Right renal cortex interstitium (tissue), 3 donors: ENCODE measurements at regions not wholly inside any gene's neighbourhood (a gene's known extent, or its start where the extent isn't known, plus 50 kb on each side); places are given as distances from the start of the nearest gene placed in this dataset.
A peak's percentile ranks its signal among the peaks of the same experiment; 100 is the strongest.

Source experiments
- DNase-seq, 3 donors: peaks; one replicate each; pipeline ENCODE4 v3.0.0-alpha.2; 2013; ENCODE audit warnings: low read depth in 3 of 3, low spot score in 2 of 3

- DNase-seq: no peak
Measured at GRCh38 chr6:91142154-91142553, 555.3 kb upstream of the MAP3K7 start.

GRCh38 chr6:91141346-91141745, 554.5 kb upstream of the MAP3K7 start:
- no peak for DNase-seq

- no peak for DNase-seq
Measured at GRCh38 chr6:91140449-91140848, 553.6 kb upstream of the MAP3K7 start.

GRCh38 chr6:91137286-91137685, 550.4 kb upstream of the MAP3K7 start:
- DNase-seq: no peak

- DNase-seq: no peak
Measured at GRCh38 chr6:91135406-91136103, 548.7 kb upstream of the MAP3K7 start.

- DNase-seq: no peak
Measured at GRCh38 chr6:91132461-91132860, 545.6 kb upstream of the MAP3K7 start.

GRCh38 chr6:91130126-91130525, 543.3 kb upstream of the MAP3K7 start:
- DNase-seq: no peak

- no peak for DNase-seq
Measured at GRCh38 chr6:91127752-91128151, 540.9 kb upstream of the MAP3K7 start.

- DNase-seq: no peak
Measured at GRCh38 chr6:91126876-91127275, 540.0 kb upstream of the MAP3K7 start.

- no peak for DNase-seq
Measured at GRCh38 chr6:91117550-91117949, 530.7 kb upstream of the MAP3K7 start.

GRCh38 chr6:91114123-91114708, 527.3 kb upstream of the MAP3K7 start:
- no peak for DNase-seq

GRCh38 chr6:91106083-91106482, 519.2 kb upstream of the MAP3K7 start:
- no peak for DNase-seq

GRCh38 chr6:91105532-91105931, 518.7 kb upstream of the MAP3K7 start:
- no peak for DNase-seq

- no peak for DNase-seq
Measured at GRCh38 chr6:91099479-91099878, 512.6 kb upstream of the MAP3K7 start.

GRCh38 chr6:91098006-91098405, 511.1 kb upstream of the MAP3K7 start:
- no peak for DNase-seq

- DNase-seq: no peak
Measured at GRCh38 chr6:91097364-91097763, 510.5 kb upstream of the MAP3K7 start.

GRCh38 chr6:91094806-91095475, 508.1 kb upstream of the MAP3K7 start:
- no peak for DNase-seq

GRCh38 chr6:91094341-91094740, 507.5 kb upstream of the MAP3K7 start:
- no peak for DNase-seq

- DNase-seq: no peak
Measured at GRCh38 chr6:91088976-91089375, 502.1 kb upstream of the MAP3K7 start.

- DNase-seq: no peak
Measured at GRCh38 chr6:91088515-91088914, 501.6 kb upstream of the MAP3K7 start.

- peak in 2 of 3 donors; percentile 29 to 38 for DNase-seq
Measured at GRCh38 chr6:91087908-91088307, 501.0 kb upstream of the MAP3K7 start.

- DNase-seq: no peak
Measured at GRCh38 chr6:91083211-91083610, 496.3 kb upstream of the MAP3K7 start.
